Common myeloid progenitor, CD34-positive (primary cell): ENCODE measurements at regions not wholly inside any gene's neighbourhood (a gene's known extent, or its start where the extent isn't known, plus 50 kb on each side); places are given as distances from the start of the nearest gene placed in this dataset.

Source experiments
- CTCF ChIA-PET: fragments of 350-600 bp; sonication (Branson Sonifier 250); formaldehyde crosslinking; loops from one replicate; lab custom pipeline; 2021; ENCODE audit warnings: antibody characterized with exemption; lab: Charles Lee
- POLR2A ChIA-PET: fragments of 350-600 bp; sonication (Branson Sonifier 250); formaldehyde crosslinking; loops from one replicate; lab custom pipeline; 2021; ENCODE audit warnings: antibody characterized with exemption; lab: Charles Lee
- DNase-seq, 3 donors: peaks; one replicate each; pipeline versions ENCODE4 v3.0.0 to v3.0.0-alpha.2; 2013
- H3K27ac ChIP-seq, 2 experiments: 1 replicate in 1 of 2; 2 replicates in 1 of 2; pipeline ENCODE4 v1.7.0; 2013; ENCODE audit warnings: inconsistent platforms in 2 of 2, low read length in 2 of 2, mild to moderate bottlenecking in 2 of 2, low read depth in 1 of 2, moderate library complexity in 1 of 2; ENCODE audit not compliant: severe bottlenecking in 2 of 2, insufficient read depth in 1 of 2, poor library complexity in 1 of 2
- H3K27me3 ChIP-seq, 5 experiments: replicated peaks in 2 of 5; 1 replicate in 3 of 5; 2 replicates in 2 of 5; pipeline versions ENCODE4 v1.6.1 to v1.7.0; 2013; ENCODE audit warnings: low read length in 4 of 5, mild to moderate bottlenecking in 2 of 5, moderate library complexity in 2 of 5, inconsistent platforms in 1 of 5; ENCODE audit not compliant: insufficient read depth in 5 of 5, control insufficient read depth in 4 of 5
- H3K36me3 ChIP-seq, 4 experiments: 1 replicate in 2 of 4; 2 replicates in 2 of 4; pipeline versions ENCODE4 v1.6.1 to v1.7.0; 2013; ENCODE audit warnings: low read length in 3 of 4, control low read depth in 1 of 4, mild to moderate bottlenecking in 1 of 4; ENCODE audit not compliant: control insufficient read depth in 4 of 4, insufficient read depth in 4 of 4
- H3K4me1 ChIP-seq, 4 experiments: 1 replicate in 3 of 4; 2 replicates in 1 of 4; pipeline versions ENCODE4 v1.6.1 to v1.7.1; 2013; ENCODE audit warnings: low read length in 3 of 4, mild to moderate bottlenecking in 3 of 4, control low read depth in 1 of 4, inconsistent platforms in 1 of 4, moderate library complexity in 1 of 4; ENCODE audit not compliant: control insufficient read depth in 4 of 4, insufficient read depth in 4 of 4; ENCODE audit errors: control extremely low read depth in 1 of 4
- H3K4me3 ChIP-seq, 7 experiments: 1 replicate in 4 of 7; 2 replicates in 3 of 7; pipeline versions ENCODE4 v1.5.1 to v1.7.0; 2013; ENCODE audit warnings: mild to moderate bottlenecking in 7 of 7, low read length in 6 of 7, moderate library complexity in 6 of 7, inconsistent platforms in 2 of 7, low read depth in 2 of 7, control low read depth in 1 of 7; ENCODE audit not compliant: insufficient read depth in 4 of 7, control insufficient read depth in 1 of 7; ENCODE audit errors: extremely low read depth in 1 of 7
- H3K9me3 ChIP-seq, 5 experiments: 1 replicate in 4 of 5; 2 replicates in 1 of 5; pipeline versions ENCODE4 v1.6.1 to v1.7.1; 2013; ENCODE audit warnings: low read length in 4 of 5, mild to moderate bottlenecking in 2 of 5, inconsistent platforms in 1 of 5, low read depth in 1 of 5, moderate library complexity in 1 of 5; ENCODE audit not compliant: control insufficient read depth in 4 of 5, insufficient read depth in 2 of 5; ENCODE audit errors: control extremely low read depth in 1 of 5
- WGBS: methylation state at CpG from one replicate; pipeline ENCODE4 v1.1.5; 2013; ENCODE audit not compliant: insufficient coverage; 5-methylcytosine and 5-hydroxymethylcytosine counted together

GRCh38 chr5:110996742-110997141 lies 74.8 kb upstream of the TSLP start:
- ChIA-PET POLR2A (no interaction called here), CTCF (no interaction called here)
- H3K27ac ChIP-seq = no peak overlapping the region
- 50% methylated on average over 1 of the region's 2 CpGs for WGBS
- no peaks in the 10 kb centered on the region for H3K4me1 ChIP-seq
- H3K9me3 ChIP-seq = no peaks in the 10 kb centered on the region
- H3K4me3 ChIP-seq = no peak overlapping the region
- DNase-seq = no peak
- H3K27me3 ChIP-seq = no peaks in the 10 kb centered on the region
- H3K36me3 ChIP-seq = no peaks in the 10 kb centered on the region

- 93% methylated on average over 3 of the region's 3 CpGs for WGBS
- DNase-seq = no peak
- ChIA-PET POLR2A (no interaction called here), CTCF (no interaction called here)
- H3K36me3 ChIP-seq = no peaks in the 10 kb centered on the region
- no peak overlapping the region for H3K4me3 ChIP-seq
- no peaks in the 10 kb centered on the region for H3K4me1 ChIP-seq
- no peaks in the 10 kb centered on the region for H3K27me3 ChIP-seq
- H3K9me3 ChIP-seq = no peaks in the 10 kb centered on the region
- H3K27ac ChIP-seq = no peak overlapping the region
Observed at GRCh38 chr5:111002036-111002435, 69.5 kb upstream of the TSLP start.

DNA sequence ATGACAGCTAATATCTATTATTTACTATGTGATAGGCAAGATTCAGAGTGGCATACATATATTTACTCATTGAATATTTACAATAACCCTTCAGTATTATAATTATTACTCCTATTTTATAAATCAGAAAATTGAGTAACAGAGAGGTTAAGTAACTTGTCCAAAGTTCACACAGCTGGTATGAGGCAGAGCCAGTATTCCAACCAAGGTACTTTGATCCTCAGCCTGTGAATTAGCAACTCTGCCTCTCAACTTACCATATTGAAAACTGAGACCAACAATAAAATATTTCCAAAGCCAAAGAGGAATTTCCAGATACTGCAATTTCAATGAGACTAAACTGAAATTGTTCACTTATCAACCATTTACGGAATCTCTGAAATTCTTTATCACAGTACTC lies 67.9 kb upstream of the TSLP start:
- WGBS = no CpG with 5 or more reads among the region's 1 CpG
- CTCF ChIA-PET = no interaction called here
- no peaks in the 10 kb centered on the region for H3K36me3 ChIP-seq
- POLR2A ChIA-PET = no interaction called here
- H3K9me3 ChIP-seq = no peaks in the 10 kb centered on the region
- H3K4me3 ChIP-seq = no peak overlapping the region
- no peaks in the 10 kb centered on the region for H3K27me3 ChIP-seq
- no peak overlapping the region for H3K27ac ChIP-seq
- H3K4me1 ChIP-seq = no peaks in the 10 kb centered on the region
- DNase-seq = no peak

- 85% methylated on average over 8 of the region's 9 CpGs for WGBS
- ChIA-PET CTCF (no interaction called here), POLR2A (no interaction called here)
- H3K27ac ChIP-seq = no peak overlapping the region
- no peaks in the 10 kb centered on the region for H3K4me1 ChIP-seq
- no peak overlapping the region for H3K4me3 ChIP-seq
- no peaks in the 10 kb centered on the region for H3K27me3 ChIP-seq
- H3K9me3 ChIP-seq = no peaks in the 10 kb centered on the region
- H3K36me3 ChIP-seq = no peaks in the 10 kb centered on the region
- no peak for DNase-seq
Observed at GRCh38 chr5:111004291-111004690, 67.2 kb upstream of the TSLP start.

DNA sequence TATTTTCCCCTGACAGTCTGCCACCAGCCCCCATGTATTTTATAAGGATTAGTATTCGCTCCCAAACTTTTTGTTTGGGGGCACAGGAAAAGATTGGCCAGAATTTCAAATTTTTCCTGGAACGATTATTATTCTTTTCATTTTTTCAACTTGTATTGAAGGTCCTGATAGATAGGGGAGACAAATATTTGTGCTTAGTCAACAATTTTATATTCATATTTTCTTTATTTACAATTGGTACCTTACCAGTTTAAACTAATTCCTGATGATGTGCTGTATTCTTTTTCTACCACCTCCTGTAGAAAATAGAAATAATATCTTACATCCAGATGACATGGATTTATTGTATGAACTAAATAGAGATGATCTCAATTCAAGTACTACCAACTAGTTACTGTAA lies 60.7 kb upstream of the TSLP start:
- no CpG with 5 or more reads among the region's 2 CpGs for WGBS
- ChIA-PET CTCF (no interaction called here), POLR2A (no interaction called here)
- peaks cover 0 to 2% (median 0%) of the 10 kb centered on the region in 5 experiments for H3K27me3 ChIP-seq
- no peaks in the 10 kb centered on the region for H3K4me1 ChIP-seq
- no peaks in the 10 kb centered on the region for H3K36me3 ChIP-seq
- H3K27ac ChIP-seq = no peak overlapping the region
- H3K4me3 ChIP-seq = no peak overlapping the region
- DNase-seq = no peak
- no peaks in the 10 kb centered on the region for H3K9me3 ChIP-seq

DNA sequence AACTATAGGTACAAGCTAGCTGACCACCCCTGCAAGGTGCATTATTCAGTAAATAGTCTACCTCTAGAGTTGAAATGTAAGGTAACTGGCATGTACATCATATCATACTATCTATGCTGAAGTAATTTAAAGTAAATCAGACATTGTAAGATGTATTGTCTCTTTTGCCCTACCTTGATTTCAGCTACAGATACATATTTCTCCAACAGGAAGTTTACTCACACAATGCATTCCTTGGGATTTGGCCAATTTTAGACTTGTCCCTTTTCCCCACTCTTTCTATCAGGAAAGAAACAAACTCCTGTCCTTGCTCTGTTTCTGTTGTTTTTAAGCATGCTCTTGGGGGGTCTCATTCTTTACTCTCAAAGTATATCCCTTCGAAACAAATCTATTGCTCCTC lies 58.5 kb upstream of the TSLP start:
- ChIA-PET POLR2A (no interaction called here), CTCF (no interaction called here)
- no peaks in the 10 kb centered on the region for H3K4me1 ChIP-seq
- H3K4me3 ChIP-seq = no peak overlapping the region
- H3K9me3 ChIP-seq = no peaks in the 10 kb centered on the region
- H3K27ac ChIP-seq = no peak overlapping the region
- DNase-seq = no peak
- H3K27me3 ChIP-seq = peaks cover 0 to 2% (median 0%) of the 10 kb centered on the region in 5 experiments
- no CpG with 5 or more reads among the region's 1 CpG for WGBS
- H3K36me3 ChIP-seq = no peaks in the 10 kb centered on the region

- Histone ChIP-seq H3K27ac (no peak overlapping the region), H3K36me3 (no peaks in the 10 kb centered on the region), H3K4me3 (no peak overlapping the region), H3K9me3 (no peaks in the 10 kb centered on the region), H3K27me3 (peaks cover 0 to 2% (median 0%) of the 10 kb centered on the region in 5 experiments), H3K4me1 (no peaks in the 10 kb centered on the region)
- ChIA-PET CTCF (no interaction called here), POLR2A (no interaction called here)
- no peak for DNase-seq
- WGBS = 86% methylated on average over 2 of the region's 3 CpGs
Observed at GRCh38 chr5:111016801-111017200, 54.7 kb upstream of the TSLP start.
